GM12874 (cell line): ENCODE measurements at regions not wholly inside any gene's neighbourhood (a gene's known extent, or its start where the extent isn't known, plus 50 kb on each side); places are given as distances from the start of the nearest gene placed in this dataset.

Source experiments
- CTCF ChIP-seq: IDR thresholded peaks from 2 replicates; pipeline ENCODE4 v1.5.1; 2011; ENCODE audit warnings: low read depth, mild to moderate bottlenecking, control low read depth, low read length, moderate library complexity; ENCODE audit not compliant: insufficient read depth

- no peak for TF ChIP-seq CTCF
These were observed 601.1 kb upstream of the HTR2C start for GRCh38 chrX:113982766-113983165.

- TF ChIP-seq CTCF, result no peak
These were observed 602.9 kb upstream of the HTR2C start for GRCh38 chrX:113980953-113981352.

- no peak for TF ChIP-seq CTCF
These were observed 606.0 kb upstream of the HTR2C start for GRCh38 chrX:113977887-113978286.

GRCh38 chrX:113975441-113975840 lies 608.4 kb upstream of the HTR2C start:
- no peak for TF ChIP-seq CTCF

- TF ChIP-seq CTCF, result no peak
These were observed 609.0 kb upstream of the HTR2C start for GRCh38 chrX:113974881-113975280.

- TF ChIP-seq CTCF, result no peak
These were observed 610.2 kb upstream of the HTR2C start for GRCh38 chrX:113973706-113974105.

- TF ChIP-seq CTCF, result no peak
These were observed 617.1 kb upstream of the HTR2C start for GRCh38 chrX:113966791-113967190.

- TF ChIP-seq CTCF, result no peak
These were observed 621.5 kb upstream of the HTR2C start for GRCh38 chrX:113962343-113962742.
